ENCODE measurements at regions not wholly inside any gene's neighbourhood (a gene's known extent, or its start where the extent isn't known, plus 50 kb on each side); places are given as distances from the start of the nearest gene placed in this dataset.
"Not testable (repeated sequence)": the region's sequence is repeated elsewhere in the genome, so short reads cannot be mapped to it uniquely, and the experiment has no call there.

GRCh38 chr3:90206482-90206881 lies 1099.1 kb downstream of the EPHA3 start:
- DNase-seq (ENCODE audit: low spot score) = not testable (repeated sequence)

- DNase-seq (ENCODE audit: low spot score) = not testable (repeated sequence)
Observed at GRCh38 chr3:90207353-90208097, 1100.1 kb downstream of the EPHA3 start.

- no peak for DNase-seq (ENCODE audit: low spot score)
Observed at GRCh38 chr3:90221900-90222299, 1114.5 kb downstream of the EPHA3 start.

DNA sequence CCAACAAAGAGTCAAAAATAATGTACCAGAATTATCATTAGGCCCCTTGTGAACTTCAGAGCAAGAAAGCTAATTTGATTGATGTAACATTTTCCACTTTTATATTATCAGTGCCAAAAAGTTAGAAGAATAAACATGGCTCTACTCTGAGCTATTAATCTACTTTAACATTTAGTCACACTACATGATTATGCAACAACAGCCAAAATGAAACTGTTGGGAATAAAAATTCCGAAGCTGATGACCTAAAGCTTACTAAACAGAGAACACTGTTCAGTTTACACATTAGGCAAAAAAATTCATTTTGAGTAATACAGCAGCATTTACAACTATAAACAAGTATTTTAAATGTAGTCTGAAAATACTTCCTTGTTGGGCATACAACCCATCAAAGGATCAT lies 1134.1 kb downstream of the EPHA3 start:
- no peak for DNase-seq (ENCODE audit: low spot score)

DNA sequence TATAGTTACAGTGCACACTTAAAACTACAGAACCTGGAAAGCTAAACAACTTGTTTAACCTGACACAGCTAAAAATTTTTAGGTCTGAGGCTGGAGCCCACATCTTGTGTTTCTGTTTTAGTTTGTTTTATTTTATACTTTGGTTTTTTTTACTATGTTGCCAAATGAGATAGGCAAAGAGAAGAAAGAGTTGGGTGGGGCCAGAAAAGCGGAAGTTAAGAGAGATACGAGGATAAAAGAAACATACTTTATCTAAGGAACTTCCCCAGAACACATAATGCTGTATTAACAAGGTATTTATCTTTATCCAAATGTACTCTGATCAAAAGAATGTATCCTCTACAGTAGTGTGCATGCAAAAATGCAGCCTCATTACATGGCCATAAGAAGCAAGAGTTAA lies 1145.7 kb downstream of the EPHA3 start:
- no peak for DNase-seq (ENCODE audit: low spot score)

DNA sequence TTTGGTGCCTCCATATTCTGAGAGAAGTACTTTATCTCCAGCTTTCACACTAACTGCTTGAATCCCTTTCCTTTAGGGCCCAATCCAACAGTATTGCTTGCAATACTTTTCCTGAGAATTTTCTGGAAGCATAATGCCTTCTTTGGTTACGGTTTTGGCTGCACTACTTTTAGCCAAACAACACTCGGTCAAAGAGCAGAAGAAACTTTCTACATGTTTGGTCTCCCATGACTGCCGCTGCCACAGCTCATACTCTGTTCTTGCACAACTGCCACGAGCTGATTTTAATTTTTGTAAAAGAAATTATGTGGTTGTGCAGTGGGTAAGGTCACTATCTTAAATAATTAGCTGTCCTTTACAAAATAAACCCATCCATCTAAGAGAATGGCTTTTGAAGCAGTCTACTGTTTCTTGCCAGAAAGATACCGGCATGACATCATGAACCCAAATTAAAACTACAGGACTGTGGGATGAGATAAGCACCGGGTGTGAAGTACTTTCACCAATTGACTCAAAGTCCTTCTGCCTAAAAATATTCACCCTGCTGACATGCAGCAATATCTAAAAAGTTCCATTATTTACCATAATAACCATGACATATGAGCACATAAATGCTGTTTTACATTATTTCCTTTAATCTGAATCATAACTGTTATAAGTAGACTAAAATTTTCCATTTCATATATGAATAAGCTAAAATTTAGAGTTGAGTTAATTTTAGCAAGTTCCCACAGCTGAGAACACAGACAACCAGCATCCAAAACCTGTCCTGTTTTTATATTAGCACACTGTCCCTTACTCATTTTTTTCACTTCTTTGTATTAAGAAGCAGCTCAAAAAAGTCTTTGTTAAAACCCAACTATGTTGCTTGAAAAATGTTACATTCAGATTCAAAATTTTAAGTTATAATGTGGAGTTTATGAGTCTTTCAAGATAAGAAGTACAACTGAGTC lies 1154.3 kb downstream of the EPHA3 start:
- DNase-seq (ENCODE audit: low spot score) = no peak

All from SW480 (cell line).